ENCODE measurements at regions not wholly inside any gene's neighbourhood (a gene's known extent, or its start where the extent isn't known, plus 50 kb on each side); places are given as distances from the start of the nearest gene placed in this dataset.

DNA sequence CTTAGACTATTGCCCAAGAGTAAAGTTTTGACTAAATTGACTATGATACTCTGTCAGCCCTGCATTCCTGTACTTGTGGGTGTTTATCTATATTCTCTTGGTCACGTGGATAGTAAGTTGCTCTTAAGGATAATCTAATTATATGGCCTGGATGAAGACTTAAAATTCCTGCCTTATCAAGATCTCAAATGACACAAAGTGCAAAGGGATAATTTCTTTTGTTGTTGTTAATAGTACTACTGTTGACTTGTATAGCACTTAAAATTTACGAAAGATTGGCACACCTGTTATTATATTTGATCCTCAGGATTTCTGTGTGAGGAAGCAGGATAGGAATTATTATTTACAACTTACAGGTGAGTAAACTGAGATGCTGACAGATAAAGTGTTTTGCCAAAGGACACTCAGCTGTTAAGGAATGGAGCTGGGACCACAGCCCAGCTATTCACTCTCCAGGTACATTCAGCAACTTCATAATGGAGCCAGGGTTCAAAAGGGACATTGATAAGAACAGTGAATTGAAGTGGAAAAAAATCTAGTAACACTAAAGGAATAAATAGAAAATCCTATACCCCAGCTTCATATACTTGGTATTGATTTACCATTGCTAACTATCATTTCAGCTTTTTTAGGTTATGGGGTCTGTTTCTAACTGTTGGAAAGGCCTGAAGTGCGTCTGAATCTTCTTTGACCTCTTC is 53.4 kb upstream of the EVL start:
- Mint-ChIP-seq H3K27ac (no peak overlapping the region), H3K4me1 (peaks cover 3 to 6% of the 10 kb centered on the region in 2 experiments; a peak in 1 of 4 replicates)
- no CpG with 5 or more reads among the region's 3 CpGs for WGBS (ENCODE audit: extremely low coverage, insufficient read length, low lambda C conversion rate)

More for the DNA sequence above, 53.4 kb upstream of the EVL start:
- Histone ChIP-seq H3K9me3 (ENCODE audit: control insufficient read depth, low read depth, low read length) (no peaks in the 10 kb centered on the region), H2BK15ac (ENCODE audit: low read depth, low read length) (no peak overlapping the region), H3K79me1 (ENCODE audit: insufficient read depth, low read depth, low read length, poor library complexity, severe bottlenecking) (peaks cover 7% of the 10 kb centered on the region), H3K14ac (ENCODE audit: insufficient read depth, low read length) (no peak overlapping the region), H4K20me1 (ENCODE audit: control insufficient read depth, insufficient read depth, insufficient read length) (no peaks in the 10 kb centered on the region), H3K79me2 (ENCODE audit: insufficient read depth, low read length) (no peaks in the 10 kb centered on the region), H2BK12ac (ENCODE audit: insufficient read length, low read depth, low read length) (no peak overlapping the region), H4K8ac (replicated peaks; ENCODE audit: insufficient read length, low read depth, low read length) (no peak overlapping the region), H2AFZ (ENCODE audit: low read length) (no peak overlapping the region), H2BK20ac (ENCODE audit: low read depth, low read length, poor library complexity, severe bottlenecking) (no peak overlapping the region), H2AK5ac (ENCODE audit: insufficient read length, low read length) (no peak overlapping the region), H3K27ac (ENCODE audit: insufficient read length, low read depth, low read length) (no peak overlapping the region), H3K56ac (ENCODE audit: insufficient read length, low read depth, low read length) (no peak overlapping the region), H2BK5ac (ENCODE audit: insufficient read length, low read length) (no peak overlapping the region), H3K4me1 (ENCODE audit: insufficient read depth, low read length) (no peaks in the 10 kb centered on the region), H3K18ac (ENCODE audit: insufficient read length, low read depth, low read length) (no peak overlapping the region), H3K9ac (ENCODE audit: extremely low read depth, insufficient read length, low read length) (no peak overlapping the region), H4K91ac (ENCODE audit: insufficient read length, low read depth, low read length) (no peak overlapping the region), H3K23me2 (ENCODE audit: insufficient read length, low read depth, low read length, poor library complexity, severe bottlenecking) (no peaks in the 10 kb centered on the region), H3K27me3 (ENCODE audit: insufficient read depth, low read length) (no peaks in the 10 kb centered on the region), H3K4me2 (ENCODE audit: insufficient read depth, insufficient read length, low read length) (no peak overlapping the region), H3K23ac (ENCODE audit: insufficient read length, low read depth, low read length) (no peak overlapping the region), H3K4ac (ENCODE audit: low read depth, low read length) (no peak overlapping the region), H2BK120ac (ENCODE audit: low read depth, low read length, poor library complexity, severe bottlenecking) (no peak overlapping the region), H3T11ph (ENCODE audit: low read length) (no peak overlapping the region), H4K5ac (ENCODE audit: insufficient read length, low read depth, low read length) (no peak overlapping the region)
- no peaks in the 10 kb centered on the region for H3K27me3 Mint-ChIP-seq (ENCODE audit: low read depth)
- peaks cover 0 to 4% of the 10 kb centered on the region in 2 experiments; a peak in 3 of 5 replicates for H3K9me3 Mint-ChIP-seq
- no peak overlapping the region for H3K4me3 Mint-ChIP-seq
- DNase-seq: no peak
- TF ChIP-seq, protein P1, sequence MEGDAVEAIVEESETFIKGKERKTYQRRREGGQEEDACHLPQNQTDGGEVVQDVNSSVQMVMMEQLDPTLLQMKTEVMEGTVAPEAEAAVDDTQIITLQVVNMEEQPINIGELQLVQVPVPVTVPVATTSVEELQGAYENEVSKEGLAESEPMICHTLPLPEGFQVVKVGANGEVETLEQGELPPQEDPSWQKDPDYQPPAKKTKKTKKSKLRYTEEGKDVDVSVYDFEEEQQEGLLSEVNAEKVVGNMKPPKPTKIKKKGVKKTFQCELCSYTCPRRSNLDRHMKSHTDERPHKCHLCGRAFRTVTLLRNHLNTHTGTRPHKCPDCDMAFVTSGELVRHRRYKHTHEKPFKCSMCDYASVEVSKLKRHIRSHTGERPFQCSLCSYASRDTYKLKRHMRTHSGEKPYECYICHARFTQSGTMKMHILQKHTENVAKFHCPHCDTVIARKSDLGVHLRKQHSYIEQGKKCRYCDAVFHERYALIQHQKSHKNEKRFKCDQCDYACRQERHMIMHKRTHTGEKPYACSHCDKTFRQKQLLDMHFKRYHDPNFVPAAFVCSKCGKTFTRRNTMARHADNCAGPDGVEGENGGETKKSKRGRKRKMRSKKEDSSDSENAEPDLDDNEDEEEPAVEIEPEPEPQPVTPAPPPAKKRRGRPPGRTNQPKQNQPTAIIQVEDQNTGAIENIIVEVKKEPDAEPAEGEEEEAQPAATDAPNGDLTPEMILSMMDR (conservative IDR thresholded peaks at IDR 0.05): no peak
- H3K36me3 Mint-ChIP-seq (ENCODE audit: insufficient read depth in 1 of 3, low read depth in 3 of 3): peaks cover 0 to 7% (median 0%) of the 10 kb centered on the region in 3 experiments; a peak in 3 of 7 replicates
